Esophagus muscularis mucosa (tissue), 4 donors: ENCODE measurements at regions not wholly inside any gene's neighbourhood (a gene's known extent, or its start where the extent isn't known, plus 50 kb on each side); places are given as distances from the start of the nearest gene placed in this dataset.

Experiments used
- DNase-seq: peaks from one replicate; pipeline ENCODE4 v3.0.0-alpha.2; 2017; ENCODE audit errors: extremely low spot score
- H3K27ac ChIP-seq, 4 donors: fragments of 200-600 bp; sonication (generic); replicated peaks in 1 of 4; 1 replicate in 3 of 4; 2 replicates in 1 of 4; pipeline ENCODE4 v1.5.1; 2016 to 2019; ENCODE audit warnings: mild to moderate bottlenecking in 1 of 4
- H3K27me3 ChIP-seq, 4 donors: fragments of 200-600 bp; sonication (generic); one replicate each; pipeline versions ENCODE4 v1.5.1 to v1.6.0; 2016 to 2019
- H3K36me3 ChIP-seq, 4 donors: fragments of 200-600 bp; sonication (generic); one replicate each; pipeline ENCODE4 v1.5.1; 2016 to 2019
- H3K4me1 ChIP-seq, 4 donors: fragments of 200-600 bp; sonication (generic); one replicate each; pipeline ENCODE4 v1.5.1; 2016 to 2019
- H3K4me3 ChIP-seq, 4 donors: fragments of 200-600 bp; sonication (generic); 1 replicate in 2 of 4; 2 replicates in 2 of 4; pipeline ENCODE4 v1.5.1; 2016 to 2019; ENCODE audit warnings: mild to moderate bottlenecking in 4 of 4, moderate library complexity in 1 of 4
- H3K9me3 ChIP-seq, 4 donors: fragments of 200-600 bp; sonication (generic); 1 replicate in 3 of 4; 2 replicates in 1 of 4; pipeline ENCODE4 v1.5.1; 2016 to 2019
- CTCF ChIP-seq, 3 experiments: fragments of 200-600 bp in 2 of 3; fragments of 450-650 bp in 1 of 3; sonication (generic) in 2 of 3; IDR thresholded peaks; one replicate each; pipeline ENCODE4 v1.5.1; 2017 to 2019; ENCODE audit warnings: antibody characterized with exemption in 3 of 3, mild to moderate bottlenecking in 2 of 3, moderate library complexity in 1 of 3
- EP300 ChIP-seq: sonication (generic); formaldehyde crosslinking; IDR thresholded peaks from one replicate; pipeline ENCODE4 v1.6.1; 2017; ENCODE audit warnings: antibody characterized with exemption
- POLR2A ChIP-seq: fragments of 450-650 bp; IDR thresholded peaks from one replicate; pipeline ENCODE4 v1.6.1; 2017; ENCODE audit warnings: antibody characterized with exemption, moderate library complexity, mild to moderate bottlenecking, low read depth
- POLR2AphosphoS5 ChIP-seq, 2 donors: sonication (generic); formaldehyde crosslinking; IDR thresholded peaks; one replicate each; pipeline ENCODE4 v1.6.1; 2017; ENCODE audit warnings: antibody characterized with exemption in 2 of 2
- WGBS: methylation state at CpG from one replicate; pipeline ENCODE4 v1.1.5; 2018; 5-methylcytosine and 5-hydroxymethylcytosine counted together
- intact Hi-C: fragments of 100-400 bp; cut with DNase I; formaldehyde crosslinking; loops from one replicate; pipeline ENCODE4 v1.15.1; 2023

GRCh38 chr10:21432266-21432665, 93.2 kb downstream of the SKIDA1 start:
- no peak overlapping the region for H3K27ac ChIP-seq
- no peaks in the 10 kb centered on the region for H3K4me1 ChIP-seq
- TF ChIP-seq EP300 = no peak
- TF ChIP-seq POLR2AphosphoS5 (IDR thresholded peaks at IDR 0.05) = no peak
- no peak for TF ChIP-seq POLR2A
- no peak for TF ChIP-seq CTCF (IDR thresholded peaks at IDR 0.05)
- no peaks in the 10 kb centered on the region for H3K36me3 ChIP-seq
- peaks cover 0 to 5% (median 2%) of the 10 kb centered on the region in 4 donors for H3K9me3 ChIP-seq
- DNase-seq = no peak
- H3K27me3 ChIP-seq = no peaks in the 10 kb centered on the region
- H3K4me3 ChIP-seq = no peak overlapping the region
- 100% methylated on average over 1 of the region's 1 CpG for WGBS
- intact Hi-C loops = no loop called here

- Histone ChIP-seq H3K4me3 (no peak overlapping the region), H3K27me3 (no peaks in the 10 kb centered on the region), H3K4me1 (no peaks in the 10 kb centered on the region), H3K36me3 (no peaks in the 10 kb centered on the region), H3K27ac (no peak overlapping the region), H3K9me3 (peaks cover 0 to 10% (median 6%) of the 10 kb centered on the region in 4 donors)
- TF ChIP-seq POLR2AphosphoS5 (IDR thresholded peaks at IDR 0.05) (no peak), CTCF (IDR thresholded peaks at IDR 0.05) (no peak), POLR2A (no peak), EP300 (no peak)
- no peak for DNase-seq
- intact Hi-C loops = no loop called here
- WGBS = 96% methylated on average over 2 of the region's 2 CpGs
These were observed 93.7 kb downstream of the SKIDA1 start for GRCh38 chr10:21431799-21432198.

- Histone ChIP-seq H3K9me3 (peaks cover 0 to 13% (median 7%) of the 10 kb centered on the region in 4 donors), H3K27me3 (no peaks in the 10 kb centered on the region), H3K27ac (no peak overlapping the region), H3K36me3 (no peaks in the 10 kb centered on the region), H3K4me1 (no peaks in the 10 kb centered on the region), H3K4me3 (no peak overlapping the region)
- TF ChIP-seq POLR2AphosphoS5 (IDR thresholded peaks at IDR 0.05) (no peak), CTCF (IDR thresholded peaks at IDR 0.05) (no peak), POLR2A (no peak), EP300 (no peak)
- 84% methylated on average over 6 of the region's 6 CpGs for WGBS
- intact Hi-C loops = no loop called here
- no peak for DNase-seq
These were observed 97.5 kb downstream of the SKIDA1 start for GRCh38 chr10:21427804-21428481.

GRCh38 chr10:21424459-21424861, 101.0 kb downstream of the SKIDA1 start:
- intact Hi-C loops = no loop called here
- 69% methylated on average over 3 of the region's 3 CpGs for WGBS
- TF ChIP-seq CTCF (IDR thresholded peaks at IDR 0.05) (no peak), EP300 (no peak), POLR2A (no peak), POLR2AphosphoS5 (IDR thresholded peaks at IDR 0.05) (no peak)
- Histone ChIP-seq H3K4me1 (no peaks in the 10 kb centered on the region), H3K9me3 (peaks cover 0 to 13% (median 7%) of the 10 kb centered on the region in 4 donors), H3K27me3 (no peaks in the 10 kb centered on the region), H3K4me3 (no peak overlapping the region), H3K27ac (no peak overlapping the region), H3K36me3 (no peaks in the 10 kb centered on the region)
- no peak for DNase-seq

GRCh38 chr10:21423850-21424249, 101.6 kb downstream of the SKIDA1 start:
- Histone ChIP-seq H3K4me3 (no peak overlapping the region), H3K4me1 (no peaks in the 10 kb centered on the region), H3K9me3 (peaks cover 0 to 13% (median 7%) of the 10 kb centered on the region in 4 donors), H3K27me3 (no peaks in the 10 kb centered on the region), H3K27ac (no peak overlapping the region), H3K36me3 (no peaks in the 10 kb centered on the region)
- 90% methylated on average over 5 of the region's 5 CpGs for WGBS
- DNase-seq = no peak
- TF ChIP-seq EP300 = no peak
- no peak for TF ChIP-seq CTCF (IDR thresholded peaks at IDR 0.05)
- no peak for TF ChIP-seq POLR2AphosphoS5 (IDR thresholded peaks at IDR 0.05)
- intact Hi-C loops = no loop called here
